ENCODE measurements at regions not wholly inside any gene's neighbourhood (a gene's known extent, or its start where the extent isn't known, plus 50 kb on each side); places are given as distances from the start of the nearest gene placed in this dataset.

DNA sequence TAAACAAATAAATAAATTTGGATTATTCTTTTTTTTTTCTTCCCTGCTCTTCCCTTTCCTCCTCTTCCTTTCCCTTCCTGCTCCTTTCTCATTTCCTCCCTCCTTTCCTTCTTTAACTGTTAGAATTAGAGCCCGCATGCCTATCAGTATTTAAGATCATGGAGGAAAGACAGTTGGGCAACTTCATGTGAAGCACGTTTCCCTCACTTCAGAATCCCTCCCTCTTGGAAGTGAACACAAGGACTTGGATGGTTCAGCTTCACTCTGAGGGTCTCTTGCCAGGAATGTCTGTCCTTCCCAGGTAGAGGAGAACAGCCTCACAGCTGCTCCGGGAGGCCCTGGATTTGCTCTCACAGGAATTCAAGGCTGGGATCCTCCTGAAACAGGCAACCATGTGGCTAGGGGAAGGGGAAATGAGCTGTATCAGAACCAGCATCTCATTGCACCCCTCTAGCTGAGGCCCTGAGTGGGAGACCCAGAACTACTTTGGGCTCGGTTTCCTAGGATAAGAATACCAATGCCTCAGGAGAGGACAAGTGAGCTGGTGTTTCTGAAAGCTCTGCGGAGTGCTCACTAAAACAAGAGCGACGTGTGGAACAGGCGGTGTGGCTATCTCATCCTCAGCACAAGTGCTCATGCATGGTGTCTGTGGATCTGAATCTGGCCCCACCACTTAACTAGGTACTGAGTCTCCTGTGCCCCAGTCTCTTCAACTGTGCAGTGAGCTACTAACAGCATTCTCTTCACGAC lies 230.5 kb downstream of the MYCN start:
- TF ChIP-seq, protein P1, sequence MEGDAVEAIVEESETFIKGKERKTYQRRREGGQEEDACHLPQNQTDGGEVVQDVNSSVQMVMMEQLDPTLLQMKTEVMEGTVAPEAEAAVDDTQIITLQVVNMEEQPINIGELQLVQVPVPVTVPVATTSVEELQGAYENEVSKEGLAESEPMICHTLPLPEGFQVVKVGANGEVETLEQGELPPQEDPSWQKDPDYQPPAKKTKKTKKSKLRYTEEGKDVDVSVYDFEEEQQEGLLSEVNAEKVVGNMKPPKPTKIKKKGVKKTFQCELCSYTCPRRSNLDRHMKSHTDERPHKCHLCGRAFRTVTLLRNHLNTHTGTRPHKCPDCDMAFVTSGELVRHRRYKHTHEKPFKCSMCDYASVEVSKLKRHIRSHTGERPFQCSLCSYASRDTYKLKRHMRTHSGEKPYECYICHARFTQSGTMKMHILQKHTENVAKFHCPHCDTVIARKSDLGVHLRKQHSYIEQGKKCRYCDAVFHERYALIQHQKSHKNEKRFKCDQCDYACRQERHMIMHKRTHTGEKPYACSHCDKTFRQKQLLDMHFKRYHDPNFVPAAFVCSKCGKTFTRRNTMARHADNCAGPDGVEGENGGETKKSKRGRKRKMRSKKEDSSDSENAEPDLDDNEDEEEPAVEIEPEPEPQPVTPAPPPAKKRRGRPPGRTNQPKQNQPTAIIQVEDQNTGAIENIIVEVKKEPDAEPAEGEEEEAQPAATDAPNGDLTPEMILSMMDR (IDR thresholded peaks at IDR 0.05), result no peak
- TF ChIP-seq EP300 (IDR thresholded peaks at IDR 0.05), result no peak

Data from gastroesophageal sphincter (tissue), 3 donors.